GM18909 (cell line): ENCODE measurements at regions not wholly inside any gene's neighbourhood (a gene's known extent, or its start where the extent isn't known, plus 50 kb on each side); places are given as distances from the start of the nearest gene placed in this dataset.
A peak's percentile ranks its signal among the peaks of the same experiment; 100 is the strongest.

ENCODE experiments used
- ATAC-seq: cut with Tn5 transposase; IDR thresholded peaks from one replicate; pipeline ENCODE4 v1.9.1; 2021; ENCODE audit warnings: mild to moderate bottlenecking; ENCODE audit not compliant: unreplicated experiment, poor library complexity

DNA sequence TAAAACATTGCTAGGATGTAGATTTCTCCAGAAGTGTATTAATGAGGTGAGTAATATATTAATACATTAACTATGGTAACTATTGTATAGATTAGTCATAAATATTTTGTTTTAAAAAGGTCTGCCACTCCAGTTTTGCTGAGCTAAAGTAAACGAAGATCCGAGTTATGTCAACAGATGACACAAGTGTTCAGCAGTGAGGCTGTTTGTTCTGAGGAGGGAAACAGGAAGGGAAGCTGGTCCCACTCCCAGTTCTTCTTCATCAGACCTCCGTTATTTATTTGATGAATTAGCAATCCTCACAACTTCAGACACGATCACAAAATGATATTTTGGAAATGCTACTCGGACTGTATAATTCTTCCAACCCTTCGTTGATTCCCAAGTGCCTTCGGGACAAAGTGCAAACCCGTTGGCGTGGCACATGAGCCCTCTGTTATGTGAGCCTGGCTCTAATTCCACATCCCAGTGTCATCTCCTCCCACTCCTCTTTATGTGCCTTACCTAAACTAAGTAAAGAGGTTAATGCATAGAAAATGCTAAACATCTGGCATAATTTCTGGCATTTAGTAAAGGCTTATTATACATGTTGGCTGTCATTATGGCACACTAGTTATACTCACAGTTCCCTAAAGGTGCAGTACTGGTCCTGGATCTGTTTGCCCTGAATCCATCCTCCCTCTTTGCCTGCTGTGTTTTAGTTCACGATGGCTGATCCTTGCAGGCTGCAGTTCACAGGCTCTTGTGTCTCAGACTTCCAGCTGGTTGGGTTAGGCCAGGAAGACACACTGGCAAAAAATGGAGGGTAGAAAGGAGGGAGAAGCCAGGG lies 190.6 kb upstream of the LNX1 start:
- no peak for ATAC-seq

DNA sequence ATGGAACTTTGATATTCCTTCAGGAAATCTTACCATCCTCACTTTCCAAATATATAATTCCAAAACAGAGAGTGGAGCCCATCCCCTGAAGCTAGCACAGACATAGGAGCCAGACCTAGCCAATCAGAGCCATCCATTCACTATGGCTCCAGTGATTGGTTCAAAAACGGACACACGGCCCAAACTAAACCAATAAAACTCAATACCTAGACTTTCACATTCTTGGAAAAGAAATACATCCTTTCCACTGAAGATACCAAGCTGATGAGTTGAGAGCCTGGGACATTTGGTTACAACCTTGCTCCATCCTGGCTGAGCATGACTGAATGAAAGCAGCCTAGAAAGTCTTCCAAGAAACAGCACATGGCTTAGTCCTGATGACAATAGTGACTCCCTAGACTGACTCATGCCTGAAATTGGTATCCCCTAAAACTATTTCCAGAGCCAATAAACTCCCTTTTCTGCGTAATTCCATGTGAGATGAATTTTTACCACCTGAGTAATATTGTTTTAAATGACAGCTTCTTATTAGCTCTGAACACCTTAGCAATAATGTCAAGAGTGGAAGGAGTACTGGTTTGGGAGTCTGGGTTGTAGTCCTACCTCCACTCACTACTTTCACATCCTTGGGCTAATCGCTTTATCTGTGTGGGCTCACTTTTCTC lies 189.6 kb upstream of the LNX1 start:
- ATAC-seq = no peak

DNA sequence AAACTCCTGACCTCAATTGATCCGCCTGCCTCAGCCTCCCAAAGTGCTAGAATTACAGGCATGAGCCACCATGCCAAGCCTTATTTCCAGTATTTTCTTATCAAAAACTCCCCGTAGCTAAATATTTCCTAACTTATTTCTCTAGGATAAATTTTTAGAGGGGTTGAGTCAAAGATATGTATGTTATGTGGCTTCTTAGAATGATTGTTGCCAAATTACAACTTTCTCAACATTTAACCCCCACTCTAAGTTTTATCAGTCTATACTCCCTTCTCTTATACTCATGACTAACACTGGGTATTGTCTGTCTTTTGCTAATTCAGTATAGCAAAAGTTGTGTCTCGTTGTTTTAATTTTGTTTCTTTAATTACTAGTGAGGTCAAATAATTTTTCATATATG lies 187.7 kb upstream of the LNX1 start:
- ATAC-seq = no peak

DNA sequence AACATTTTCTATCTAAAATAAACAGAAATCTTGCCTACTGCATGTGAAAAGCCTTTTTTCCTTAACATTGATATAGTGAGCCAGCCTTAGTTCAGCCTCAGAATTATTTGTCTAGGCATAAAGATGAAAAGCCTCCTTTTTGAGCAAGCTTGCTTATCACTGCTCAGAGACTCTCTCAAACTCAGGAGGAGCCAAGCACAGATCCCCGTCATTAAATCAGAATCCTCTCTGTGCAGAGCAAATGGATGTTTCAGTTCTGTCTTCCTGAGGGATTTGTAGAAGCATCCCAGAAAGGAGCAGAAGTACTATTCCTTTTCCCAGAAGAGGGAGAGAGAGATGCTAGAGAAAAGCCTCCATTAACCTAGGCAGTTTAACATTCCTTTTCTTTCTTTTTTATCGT lies 186.9 kb upstream of the LNX1 start:
- no peak for ATAC-seq

DNA sequence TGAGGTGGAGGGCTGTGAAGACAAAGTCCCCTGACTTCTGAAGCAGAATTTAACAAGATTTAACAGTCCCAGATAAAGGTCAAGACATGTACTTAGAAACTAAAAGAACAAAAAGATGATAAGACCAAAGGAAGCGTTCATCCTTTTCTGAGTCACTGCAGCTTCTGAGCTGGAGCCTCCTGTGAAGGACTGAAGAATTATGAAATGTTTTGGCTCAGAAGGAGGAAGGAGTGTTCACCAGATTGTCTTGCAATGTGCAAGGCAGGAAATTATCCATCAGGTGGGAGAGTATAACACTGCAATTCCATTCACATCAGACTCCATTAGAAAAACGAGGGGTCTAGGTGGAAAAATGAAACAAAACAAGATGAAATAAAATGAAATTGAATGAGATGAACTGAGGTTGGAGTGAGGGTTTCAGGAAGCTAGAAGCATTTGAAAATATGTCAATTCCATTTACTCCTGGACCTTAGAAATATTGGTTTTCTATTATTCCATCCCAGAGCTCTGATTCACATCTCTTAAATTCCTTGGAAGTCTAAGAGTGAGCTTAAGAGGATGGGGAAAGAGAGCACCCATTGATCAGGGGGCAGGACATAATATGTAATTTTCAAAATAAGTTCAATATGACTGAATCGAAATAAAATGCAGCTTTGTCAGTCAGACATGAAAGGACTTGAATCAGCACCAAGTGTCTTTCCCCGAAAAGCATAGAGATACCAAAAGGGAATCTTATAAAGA lies 186.1 kb upstream of the LNX1 start:
- ATAC-seq = no peak

DNA sequence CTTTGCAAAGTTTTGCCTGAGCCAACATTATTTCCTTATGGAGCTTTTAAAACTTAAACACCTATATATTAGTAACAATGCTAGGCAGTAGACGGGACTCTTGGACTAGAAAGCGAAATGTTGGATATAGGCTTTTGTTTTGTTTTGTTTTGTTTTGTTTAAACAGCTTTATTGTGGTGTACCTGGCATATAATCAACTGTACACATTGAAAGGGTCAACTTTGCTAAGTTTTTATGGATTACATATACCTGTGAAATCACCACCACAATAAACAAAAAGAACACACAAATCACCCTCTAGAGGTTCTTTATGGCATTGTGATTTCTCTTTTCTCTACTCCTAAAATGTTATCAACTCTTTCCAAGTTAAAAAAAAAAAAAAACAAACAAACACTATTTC lies 184.9 kb upstream of the LNX1 start:
- ATAC-seq = no peak

DNA sequence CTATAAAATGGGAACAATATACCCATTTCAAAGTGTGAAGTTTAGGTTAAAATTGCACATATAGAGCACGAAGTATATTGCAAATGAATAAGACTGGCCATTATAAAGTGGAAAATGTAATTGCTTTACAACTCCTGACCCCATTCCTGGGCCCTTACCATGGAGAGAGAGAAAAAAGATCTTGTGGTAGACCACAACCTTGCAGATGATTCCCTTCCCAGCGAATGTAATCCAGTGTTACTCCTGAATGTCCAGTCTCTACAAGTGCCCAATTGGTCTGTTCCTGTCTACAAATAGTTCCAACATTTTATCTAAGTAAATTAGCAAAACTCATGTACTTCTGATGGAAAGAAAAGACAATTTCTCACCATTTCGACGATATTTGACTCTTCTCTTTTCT lies 184.1 kb upstream of the LNX1 start:
- no peak for ATAC-seq

DNA sequence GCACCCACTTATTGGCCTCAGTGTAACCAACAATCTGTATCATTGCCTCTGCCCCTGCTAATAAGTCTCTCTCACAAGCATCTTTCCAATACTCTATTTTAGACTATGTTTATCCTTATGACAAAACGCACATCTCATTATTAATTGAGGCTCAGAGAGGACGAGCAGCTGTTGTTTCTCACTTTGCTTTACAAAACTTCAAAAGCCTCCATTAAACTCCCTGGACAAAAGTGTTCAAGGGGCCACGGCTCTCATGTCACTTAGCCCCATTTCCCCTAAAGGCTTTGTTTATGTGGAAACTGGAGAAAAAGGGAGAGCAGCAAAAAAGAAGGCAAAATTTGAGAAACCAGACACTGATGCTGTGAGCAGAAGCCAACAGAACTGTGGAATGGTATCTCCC lies 180.0 kb upstream of the LNX1 start:
- no peak for ATAC-seq

DNA sequence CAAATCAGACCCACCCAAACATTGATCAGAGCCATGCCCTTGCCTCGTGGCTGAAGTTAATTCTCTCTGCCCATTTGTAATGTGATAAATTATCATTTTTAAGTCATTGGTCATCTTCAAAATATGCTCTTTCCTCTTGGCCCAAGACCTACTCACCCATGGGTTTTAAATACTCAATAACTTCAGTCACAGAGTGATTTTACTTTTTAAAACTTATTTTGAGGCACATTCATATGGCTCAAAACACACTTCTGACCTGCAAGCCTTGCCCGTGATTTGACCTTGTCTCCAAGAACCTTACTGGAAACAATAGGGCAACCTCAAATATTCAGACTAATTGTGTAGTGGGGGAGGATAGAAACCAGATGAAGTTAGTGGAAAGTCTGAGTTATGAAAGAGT lies 176.2 kb upstream of the LNX1 start:
- no peak for ATAC-seq

DNA sequence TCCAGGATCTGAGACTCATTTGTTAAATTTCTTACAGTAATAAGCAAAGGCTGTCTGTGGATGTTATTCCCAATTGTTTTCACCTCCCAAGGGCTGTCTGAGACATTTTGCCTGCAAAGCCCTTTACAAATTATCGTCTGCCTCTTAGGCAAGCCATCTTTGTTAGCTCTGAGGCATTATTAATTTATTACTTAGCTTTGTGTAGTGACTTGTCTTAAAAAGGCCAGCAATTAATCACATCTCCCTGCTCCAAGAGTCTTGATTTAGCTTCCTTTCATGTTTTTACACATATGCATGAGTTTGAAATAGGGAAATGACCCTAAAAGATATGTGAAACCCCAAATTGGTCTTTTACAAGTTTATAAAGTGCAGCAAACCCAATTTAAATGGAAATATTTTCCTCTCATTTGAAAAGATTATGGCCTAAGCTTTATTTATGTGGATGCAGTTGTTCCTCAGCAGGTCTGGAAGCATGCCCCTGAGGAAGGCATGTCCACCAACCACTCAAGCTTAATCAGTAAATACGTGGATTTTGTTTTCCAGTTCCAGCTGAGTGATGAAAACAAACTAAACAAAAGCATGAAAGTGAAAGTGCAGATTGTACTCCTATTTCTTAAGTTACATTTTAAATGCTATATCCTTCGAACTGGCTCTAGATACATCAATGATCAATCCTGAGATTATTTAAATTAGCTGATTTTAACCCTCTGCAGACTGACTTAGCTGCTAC lies 173.6 kb upstream of the LNX1 start:
- no peak for ATAC-seq

DNA sequence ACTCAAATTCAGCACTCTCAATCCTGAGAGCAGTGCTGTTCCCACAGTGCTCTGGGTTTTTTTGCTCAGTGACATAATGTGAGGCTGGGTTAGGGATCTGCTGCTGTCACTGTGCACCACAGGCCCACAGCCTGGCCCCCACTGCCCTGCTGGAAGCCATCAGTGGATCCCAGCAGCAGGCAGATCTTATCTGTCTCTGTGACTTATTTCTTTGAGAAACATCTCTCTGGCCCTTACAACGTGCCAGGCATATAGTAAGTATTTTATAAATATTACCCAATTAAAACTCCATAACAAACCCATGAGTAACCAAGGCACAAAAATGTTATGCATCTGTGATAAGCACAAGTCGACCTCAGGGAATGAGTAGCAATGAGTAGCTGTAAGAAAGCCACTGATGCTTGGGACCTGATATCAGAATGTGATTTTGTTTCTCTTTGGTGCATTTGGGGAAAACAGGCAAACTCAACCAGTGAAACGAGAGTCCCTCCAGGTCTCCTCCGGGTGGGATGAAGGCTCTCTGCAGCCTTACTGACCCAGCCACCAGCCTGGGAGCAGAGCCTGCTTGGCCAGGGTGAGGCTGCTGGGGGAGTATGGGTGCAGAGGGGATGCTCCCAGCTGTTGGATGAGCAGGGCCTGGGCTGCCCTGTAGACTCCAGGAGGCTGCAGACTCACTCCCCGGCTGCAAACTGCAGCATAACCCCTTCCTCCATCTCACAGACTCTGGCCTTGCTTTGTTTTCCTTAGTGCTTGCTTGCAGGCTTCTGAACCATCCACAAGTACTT lies 172.7 kb upstream of the LNX1 start:
- ATAC-seq = no peak

DNA sequence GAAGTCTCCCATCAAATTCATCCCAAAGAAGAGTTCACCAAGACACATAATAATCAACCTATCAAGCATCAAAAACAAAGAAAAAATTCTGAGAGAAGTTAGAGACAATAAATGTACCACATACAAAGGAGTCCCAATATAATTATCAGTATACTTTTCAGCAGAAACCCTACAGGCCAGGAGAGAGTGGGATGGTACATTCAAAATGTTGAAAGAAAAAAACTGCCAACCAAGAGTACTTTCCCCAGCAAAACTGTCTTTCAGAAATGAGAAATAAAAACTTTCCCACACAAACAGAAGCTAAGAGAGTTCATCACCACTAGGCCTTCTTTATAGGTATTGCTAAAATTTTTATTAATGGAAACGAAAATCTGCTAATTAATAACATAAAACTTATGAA lies 164.4 kb upstream of the LNX1 start:
- ATAC-seq = no peak

DNA sequence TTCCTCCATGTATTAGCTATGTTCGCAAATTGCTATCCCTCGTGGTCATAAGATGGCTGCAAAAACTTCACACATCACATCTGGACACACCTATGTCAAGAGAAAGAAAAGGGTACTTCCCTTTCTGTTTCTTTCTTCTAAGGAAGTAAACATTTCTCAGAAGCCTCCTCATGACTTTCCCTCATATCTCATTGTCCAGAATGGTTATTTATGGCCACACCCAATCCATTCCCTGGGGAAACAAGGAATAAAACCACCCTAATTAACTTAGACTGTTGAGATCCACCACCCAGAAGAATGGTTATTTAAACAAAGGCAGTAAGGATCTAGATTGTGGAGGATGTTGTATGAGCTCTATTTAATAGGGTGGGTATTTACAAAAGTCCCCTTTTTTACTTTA lies 160.8 kb upstream of the LNX1 start:
- no peak for ATAC-seq

DNA sequence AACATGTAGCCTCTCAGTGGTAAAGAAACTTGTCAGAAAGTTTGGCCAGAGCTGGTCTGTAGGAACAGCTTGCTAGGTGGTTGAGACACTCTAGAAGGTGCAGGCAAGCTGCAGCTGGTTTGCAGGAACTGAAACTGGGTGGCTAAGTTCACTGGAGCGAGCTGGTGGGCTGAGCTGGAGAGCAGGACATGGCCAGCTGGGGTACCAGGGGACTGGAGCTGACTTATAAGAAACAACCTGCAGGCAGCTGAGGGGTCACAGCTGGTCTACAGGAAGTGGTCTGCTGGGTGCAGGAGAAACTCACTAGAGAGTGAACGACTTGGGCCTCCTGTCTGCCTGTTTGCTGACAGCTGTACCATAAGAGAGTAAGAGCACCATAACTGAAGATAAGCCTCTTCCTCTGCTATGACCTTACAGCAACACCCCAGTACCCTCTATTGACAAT lies 157.1 kb upstream of the LNX1 start:
- ATAC-seq = peak; percentile 98

DNA sequence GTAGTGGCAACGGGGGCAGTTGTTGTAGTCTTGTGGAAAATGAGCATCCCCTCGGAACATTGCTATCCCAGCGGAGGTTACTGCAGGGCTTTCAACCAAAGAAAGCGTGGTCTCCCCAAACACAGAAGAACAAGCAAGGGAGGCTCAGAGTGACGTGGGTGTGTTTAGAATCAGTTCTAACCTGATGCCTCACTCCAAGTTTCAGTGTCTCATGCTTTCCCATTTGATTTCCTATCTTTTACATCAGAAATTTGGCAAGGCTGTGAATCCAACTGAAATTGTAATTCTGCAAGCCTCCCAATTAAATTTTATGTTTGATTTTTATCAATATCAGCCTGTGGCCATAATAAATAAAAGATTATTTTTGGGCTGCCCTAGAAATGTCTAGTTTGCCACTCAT lies 156.1 kb upstream of the LNX1 start:
- ATAC-seq = no peak

DNA sequence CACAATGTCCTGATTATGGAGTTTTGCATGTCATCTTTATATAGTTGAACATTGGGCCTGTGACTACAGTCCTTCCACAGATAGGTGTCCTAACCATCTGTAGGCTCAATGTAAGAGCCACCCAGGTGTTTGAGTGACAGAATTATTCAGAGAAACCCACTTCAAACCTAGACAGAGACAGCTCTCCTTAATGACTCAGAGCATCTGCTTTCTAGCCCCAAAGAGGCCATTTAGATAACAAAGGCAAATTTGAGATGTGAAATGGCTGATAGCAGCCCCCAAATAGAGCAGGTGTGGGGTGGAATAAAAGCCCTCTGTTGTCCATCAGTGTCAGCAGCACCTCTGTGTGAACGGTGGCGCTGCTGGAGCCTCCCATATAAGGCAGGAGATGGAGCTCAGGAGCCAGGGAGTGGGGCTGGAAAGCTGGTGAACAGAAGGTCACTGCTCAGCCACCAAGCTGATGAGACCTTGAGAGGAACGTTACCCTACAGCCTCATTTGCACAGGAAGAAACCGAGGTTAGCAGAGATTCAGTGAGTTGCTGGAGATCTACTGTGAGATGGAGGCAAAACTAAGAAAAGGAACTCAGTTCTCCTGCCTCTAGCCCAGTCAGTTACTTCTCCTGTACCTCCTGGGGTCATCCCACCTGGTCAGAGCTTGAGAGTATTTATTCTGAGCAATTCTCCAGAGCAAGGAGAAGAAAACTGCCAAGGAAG lies 153.3 kb upstream of the LNX1 start:
- ATAC-seq = no peak

DNA sequence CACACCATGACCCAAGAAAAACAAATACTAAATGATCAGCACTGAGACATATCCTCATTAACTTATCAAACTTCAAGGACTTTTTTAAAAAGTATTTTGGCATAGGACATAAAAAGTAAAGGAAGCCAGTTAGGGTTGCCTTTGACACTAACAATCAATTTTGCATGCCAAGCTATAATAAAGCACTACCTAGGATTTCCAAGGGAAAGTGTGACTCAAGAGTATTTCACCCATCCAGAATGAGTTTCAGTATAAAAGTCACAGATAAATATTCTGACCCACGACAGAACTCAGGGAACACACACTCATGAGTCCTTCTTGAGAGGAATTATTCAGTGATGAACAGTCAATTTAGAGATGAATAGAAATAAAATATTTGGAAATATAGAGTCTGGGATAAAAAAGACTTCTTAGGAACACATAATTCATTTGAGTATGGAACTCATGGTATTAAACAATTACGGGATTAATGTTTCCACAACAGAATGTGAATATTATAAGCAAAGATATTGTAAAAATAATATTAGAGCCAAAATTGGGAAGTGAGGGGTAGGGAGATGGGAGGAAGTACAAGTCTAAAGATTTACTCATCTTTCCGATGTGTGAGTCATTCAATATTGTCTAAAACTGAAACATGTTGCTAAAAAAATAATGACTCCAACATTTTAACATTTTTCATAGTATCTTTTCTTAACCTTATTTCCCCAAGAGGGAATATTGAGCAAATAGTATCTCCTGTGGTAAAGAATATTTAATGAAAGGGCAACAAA lies 143.5 kb upstream of the LNX1 start:
- ATAC-seq = no peak

DNA sequence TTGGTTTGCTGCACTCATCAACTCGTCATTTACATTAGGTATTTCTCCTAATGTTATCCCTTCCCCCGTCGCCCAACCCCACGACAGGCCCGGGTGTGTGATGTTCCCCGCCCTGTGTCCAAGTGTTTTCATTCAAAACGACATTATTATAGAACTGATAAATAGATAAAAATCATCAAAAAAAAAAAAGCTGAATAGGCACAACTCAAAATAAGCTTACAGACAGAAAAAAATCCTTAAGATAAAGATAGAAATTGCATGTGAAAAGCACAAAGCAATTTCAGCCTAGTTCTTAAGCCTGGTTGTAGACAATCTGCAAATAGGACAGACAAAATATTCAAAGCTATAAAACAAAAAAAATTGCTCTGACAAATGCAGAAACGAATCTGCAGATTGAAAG lies 142.9 kb upstream of the LNX1 start:
- no peak for ATAC-seq

DNA sequence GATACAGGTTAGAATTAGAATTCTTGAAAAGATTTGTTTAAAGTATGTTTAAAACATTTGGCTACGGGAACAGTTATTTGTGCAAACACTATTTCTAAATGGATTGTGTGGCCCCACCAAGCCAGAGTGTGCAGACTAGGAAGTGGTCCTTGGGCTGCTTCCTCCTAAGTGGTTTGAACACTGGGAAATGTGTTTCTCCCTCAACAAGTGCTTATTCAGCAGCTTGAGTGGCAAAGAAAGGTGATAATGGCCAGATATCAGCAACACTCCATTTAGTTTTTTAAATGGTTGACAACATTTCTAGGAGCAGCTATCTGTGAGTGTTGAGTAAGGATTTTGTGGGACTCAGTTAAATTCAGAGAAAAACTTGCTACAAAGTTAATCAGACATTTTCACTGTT lies 141.4 kb upstream of the LNX1 start:
- ATAC-seq = no peak
